Psoas muscle (tissue), 7 donors: ENCODE measurements at regions not wholly inside any gene's neighbourhood (a gene's known extent, or its start where the extent isn't known, plus 50 kb on each side); places are given as distances from the start of the nearest gene placed in this dataset.
A peak's percentile ranks its signal among the peaks of the same experiment; 100 is the strongest.

Source experiments
- ATAC-seq, 4 donors: fragments of 200-7000 bp; cut with Tn5 transposase; one replicate each; pipeline ENCODE4 v1.9.1; 2020; ENCODE audit warnings: moderate library complexity in 3 of 4, mild to moderate bottlenecking in 2 of 4
- DNase-seq, 2 donors: peaks; one replicate each; pipeline ENCODE4 v3.0.0-alpha.2; 2020
- H3K27ac ChIP-seq: fragments of 200-600 bp; one replicate; pipeline ENCODE4 v1.8.0; 2022
- H3K27me3 ChIP-seq, 3 donors: fragments of 200-600 bp in 1 of 3; one replicate each; pipeline versions ENCODE4 v1.6.1 to v1.8.0; 2013 to 2022; ENCODE audit warnings: low read length in 2 of 3, mild to moderate bottlenecking in 2 of 3, moderate library complexity in 1 of 3; ENCODE audit not compliant: insufficient read depth in 3 of 3
- H3K36me3 ChIP-seq, 2 donors: fragments of 200-600 bp in 1 of 2; one replicate each; pipeline versions ENCODE4 v1.6.1 to v1.8.0; 2013 to 2022; ENCODE audit warnings: low read depth in 1 of 2, mild to moderate bottlenecking in 1 of 2, moderate library complexity in 1 of 2; ENCODE audit not compliant: insufficient read depth in 1 of 2
- H3K4me1 ChIP-seq: fragments of 200-600 bp; one replicate; pipeline ENCODE4 v1.8.0; 2022
- H3K4me3 ChIP-seq: fragments of 200-600 bp; one replicate; pipeline ENCODE4 v1.8.0; 2022; ENCODE audit warnings: mild to moderate bottlenecking
- H3K9me3 ChIP-seq: fragments of 200-600 bp; one replicate; pipeline ENCODE4 v1.8.0; 2022
- WGBS, 3 donors: extraction: QIAGEN DNeasy Blood & Tissue Kit; methylation state at CpG; one replicate each; pipeline versions ENCODE4 v1.1.6 to v1.1.7; 2013; 5-methylcytosine and 5-hydroxymethylcytosine counted together
- intact Hi-C, 2 donors: fragments of 100-400 bp; cut with DNase I; formaldehyde crosslinking; loops; one replicate each; pipeline versions ENCODE4 v1.11.0 to v1.14.2; 2022
- TF ChIP-seq, protein P1 (sequence below): fragments of 200-600 bp; IDR thresholded peaks from one replicate; pipeline ENCODE4 v1.8.0; 2022; ENCODE audit warnings: antibody characterized with exemption
- donor health status: healthy with polysubstance abuse.
- donor health status: DM: no; HTN: no; CAD: no; lungs with moderate emphysema.
- donor health status: Bipolar disorder and iron deficiency.
- donor health status: healthy.
- donor health status: DM: yes; HTN: yes; CAD: no.
- donor health status: DM: no; HTN: no; CAD: no.
- donor health status: DM: yes; HTN: yes; CAD: no.

DNA sequence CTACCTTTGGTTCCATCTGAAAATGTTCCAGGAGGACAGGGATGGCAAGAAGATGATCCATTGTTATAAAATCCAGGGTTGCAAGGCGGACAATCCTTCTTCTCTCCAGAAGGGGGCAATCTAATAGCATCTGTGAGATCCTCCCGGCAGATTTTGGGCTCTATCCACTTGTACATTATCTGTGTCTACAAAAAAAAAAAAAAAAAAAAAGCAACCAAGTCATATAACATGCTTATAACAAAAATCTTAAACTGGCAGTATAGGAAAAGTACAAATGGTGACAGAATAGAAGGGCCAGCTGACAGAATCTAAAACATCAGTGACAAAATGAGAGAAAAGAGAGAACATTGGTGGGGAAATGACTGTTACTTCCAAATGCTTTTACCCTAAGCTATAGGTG lies 132.7 kb downstream of the ELAPOR2 start:
- H3K4me1 ChIP-seq, result peaks cover 1% of the 10 kb centered on the region
- no peak overlapping the region for H3K4me3 ChIP-seq
- intact Hi-C loops, result loop anchor here in 1 of 2 donors (5.0 kb wide), 1 partner anchor 311 kb away; no protein-coding TSS in a partner anchor
- TF ChIP-seq, protein P1, sequence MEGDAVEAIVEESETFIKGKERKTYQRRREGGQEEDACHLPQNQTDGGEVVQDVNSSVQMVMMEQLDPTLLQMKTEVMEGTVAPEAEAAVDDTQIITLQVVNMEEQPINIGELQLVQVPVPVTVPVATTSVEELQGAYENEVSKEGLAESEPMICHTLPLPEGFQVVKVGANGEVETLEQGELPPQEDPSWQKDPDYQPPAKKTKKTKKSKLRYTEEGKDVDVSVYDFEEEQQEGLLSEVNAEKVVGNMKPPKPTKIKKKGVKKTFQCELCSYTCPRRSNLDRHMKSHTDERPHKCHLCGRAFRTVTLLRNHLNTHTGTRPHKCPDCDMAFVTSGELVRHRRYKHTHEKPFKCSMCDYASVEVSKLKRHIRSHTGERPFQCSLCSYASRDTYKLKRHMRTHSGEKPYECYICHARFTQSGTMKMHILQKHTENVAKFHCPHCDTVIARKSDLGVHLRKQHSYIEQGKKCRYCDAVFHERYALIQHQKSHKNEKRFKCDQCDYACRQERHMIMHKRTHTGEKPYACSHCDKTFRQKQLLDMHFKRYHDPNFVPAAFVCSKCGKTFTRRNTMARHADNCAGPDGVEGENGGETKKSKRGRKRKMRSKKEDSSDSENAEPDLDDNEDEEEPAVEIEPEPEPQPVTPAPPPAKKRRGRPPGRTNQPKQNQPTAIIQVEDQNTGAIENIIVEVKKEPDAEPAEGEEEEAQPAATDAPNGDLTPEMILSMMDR, result peak; percentile 70
- H3K9me3 ChIP-seq, result no peaks in the 10 kb centered on the region
- H3K27me3 ChIP-seq, result no peaks in the 10 kb centered on the region
- peaks cover 0 to 15% of the 10 kb centered on the region in 2 donors for H3K36me3 ChIP-seq
- H3K27ac ChIP-seq, result no peak overlapping the region
- DNase-seq (no peak), ATAC-seq (peak in 3 of 4 donors; percentile 40 to 70 (median 64))
- WGBS, 3 donors, result 2 to 9% (median 5%) methylated on average over 2 of the region's 2 CpGs

DNA sequence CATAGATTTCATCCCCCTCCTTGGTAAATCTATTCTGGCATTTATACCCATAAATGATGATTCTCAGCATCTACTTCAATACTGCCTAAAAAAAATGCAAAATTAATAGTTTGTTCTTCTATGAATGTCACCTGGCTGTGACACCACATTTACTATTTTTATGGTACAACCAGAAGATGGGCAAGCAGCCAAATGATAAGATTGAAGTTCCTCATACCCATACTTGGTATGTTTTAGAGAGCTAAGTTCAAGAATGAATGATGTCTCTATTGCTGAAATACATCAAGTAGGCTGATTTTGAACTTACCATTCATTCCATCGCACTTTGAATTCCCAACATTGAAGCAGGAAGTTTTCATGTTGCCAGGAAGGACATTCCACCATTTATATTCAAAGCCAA lies 134.2 kb downstream of the ELAPOR2 start:
- no peaks in the 10 kb centered on the region for H3K4me1 ChIP-seq
- 75 to 94% (median 85%) methylated on average over 1 of the region's 1 CpG for WGBS, 3 donors
- intact Hi-C loops, result loop anchor here in 1 of 2 donors (5.0 kb wide), 1 partner anchor 312 kb away; no protein-coding TSS in a partner anchor

DNA sequence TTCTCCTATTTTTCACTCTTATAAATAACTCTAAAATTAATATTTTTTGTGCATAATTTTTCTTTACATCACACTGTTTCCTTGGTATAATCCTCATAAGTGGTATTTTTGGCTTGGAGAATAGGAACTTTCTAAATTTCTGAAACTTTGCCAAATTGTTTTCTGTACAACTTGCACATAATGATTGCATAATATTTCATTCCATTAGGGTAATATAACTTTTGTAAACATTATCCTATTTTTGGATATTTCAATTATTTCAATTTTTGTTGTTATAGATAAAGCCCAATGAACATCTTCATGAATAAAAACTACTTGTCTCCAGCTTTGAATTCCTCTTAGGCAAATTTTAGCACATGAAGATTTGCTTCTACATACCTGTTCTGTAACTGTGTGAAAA lies 135.9 kb downstream of the ELAPOR2 start:
- H3K36me3 ChIP-seq, result peaks cover 0 to 17% of the 10 kb centered on the region in 2 donors
- no peak overlapping the region for H3K27ac ChIP-seq
- DNase-seq (no peak), ATAC-seq (no peak)
- no peaks in the 10 kb centered on the region for H3K4me1 ChIP-seq
- H3K4me3 ChIP-seq, result no peak overlapping the region
- H3K27me3 ChIP-seq, result no peaks in the 10 kb centered on the region
- no peaks in the 10 kb centered on the region for H3K9me3 ChIP-seq
- intact Hi-C loops, result no loop called here
- TF ChIP-seq, protein P1, result no peak

More for the DNA sequence above, 134.2 kb downstream of the ELAPOR2 start:
- H3K27ac ChIP-seq, result no peak overlapping the region
- no peak overlapping the region for H3K4me3 ChIP-seq
- TF ChIP-seq, protein P1, result no peak
- no peaks in the 10 kb centered on the region for H3K9me3 ChIP-seq
- H3K36me3 ChIP-seq, result peaks cover 0 to 15% of the 10 kb centered on the region in 2 donors
- DNase-seq (no peak), ATAC-seq (no peak)
- H3K27me3 ChIP-seq, result no peaks in the 10 kb centered on the region

DNA sequence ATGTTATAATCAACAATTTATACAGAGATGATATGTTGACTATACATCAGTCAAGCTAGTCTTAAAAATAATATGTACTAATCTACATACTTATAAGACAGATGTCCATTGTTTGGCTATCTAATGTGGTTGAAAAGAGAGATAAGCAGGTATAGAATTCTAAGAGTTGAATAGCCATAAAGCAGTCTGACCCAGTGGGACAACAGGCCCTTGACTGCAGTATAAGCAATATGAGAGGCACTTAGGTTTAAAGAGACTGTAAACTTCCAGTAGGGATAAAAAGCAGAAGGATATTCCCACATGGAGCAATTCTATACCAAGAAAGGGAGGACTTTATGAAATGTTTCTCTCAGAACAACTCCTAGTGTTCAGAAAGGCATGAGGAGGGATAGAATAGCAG lies 139.3 kb downstream of the ELAPOR2 start:
- Histone ChIP-seq H3K27ac (no peak overlapping the region), H3K9me3 (no peaks in the 10 kb centered on the region), H3K4me1 (no peaks in the 10 kb centered on the region), H3K4me3 (no peak overlapping the region), H3K36me3 (peaks cover 0 to 11% of the 10 kb centered on the region in 2 donors), H3K27me3 (no peaks in the 10 kb centered on the region)
- DNase-seq, result no peak
- intact Hi-C loops, result no loop called here
- ATAC-seq, result no peak
- TF ChIP-seq, protein P1, result no peak

DNA sequence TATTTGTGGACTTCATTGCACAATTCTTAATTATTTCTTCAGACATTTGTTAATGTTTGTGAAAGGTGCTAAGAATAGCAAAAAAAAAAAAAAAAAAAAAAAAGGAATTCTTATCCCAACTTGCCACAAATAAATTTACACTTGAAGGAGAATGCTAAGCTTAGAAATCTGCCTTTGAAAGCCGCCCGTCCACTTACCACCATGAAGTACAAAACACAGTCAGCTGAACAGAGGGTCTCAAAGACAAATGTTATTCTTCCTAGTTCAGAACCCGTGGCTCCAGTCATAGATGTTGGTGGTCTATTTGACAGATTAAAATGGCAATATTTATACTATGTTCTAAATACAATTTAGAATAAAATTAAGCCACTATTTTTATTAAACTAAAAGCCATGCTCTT lies 141.2 kb downstream of the ELAPOR2 start:
- TF ChIP-seq, protein P1, result no peak
- ATAC-seq (no peak), DNase-seq (no peak)
- Histone ChIP-seq H3K27me3 (no peaks in the 10 kb centered on the region), H3K4me1 (no peaks in the 10 kb centered on the region), H3K9me3 (no peaks in the 10 kb centered on the region), H3K36me3 (peaks cover 0 to 7% of the 10 kb centered on the region in 2 donors), H3K4me3 (no peak overlapping the region), H3K27ac (no peak overlapping the region)
- intact Hi-C loops, result no loop called here
- WGBS, 3 donors, result 75 to 81% (median 78%) methylated on average over 3 of the region's 3 CpGs
